Right ventricle myocardium superior (tissue), 1 donor: ENCODE measurements at regions not wholly inside any gene's neighbourhood (a gene's known extent, or its start where the extent isn't known, plus 50 kb on each side); places are given as distances from the start of the nearest gene placed in this dataset.
A peak's percentile ranks its signal among the peaks of the same experiment; 100 is the strongest.

Experiments
- ATAC-seq: fragments of 200-7000 bp; cut with Tn5 transposase; one replicate; pipeline ENCODE4 v1.9.1; 2020; ENCODE audit warnings: mild to moderate bottlenecking; ENCODE audit not compliant: poor library complexity
- DNase-seq: peaks from one replicate; pipeline ENCODE4 v3.0.0-alpha.2; 2020
- intact Hi-C: fragments of 100-400 bp; cut with DNase I; formaldehyde crosslinking; loops from one replicate; pipeline ENCODE4 v1.11.2; 2022
- donor health status: DM: no; HTN: yes; CAD: no; lungs with severe emphysema.

- ATAC-seq (peak; percentile 46), DNase-seq (no peak)
- intact Hi-C loops, result no loop called here
These were observed 978.3 kb downstream of the UQCRFS1 start for GRCh38 chr19:28234637-28235036.

DNA sequence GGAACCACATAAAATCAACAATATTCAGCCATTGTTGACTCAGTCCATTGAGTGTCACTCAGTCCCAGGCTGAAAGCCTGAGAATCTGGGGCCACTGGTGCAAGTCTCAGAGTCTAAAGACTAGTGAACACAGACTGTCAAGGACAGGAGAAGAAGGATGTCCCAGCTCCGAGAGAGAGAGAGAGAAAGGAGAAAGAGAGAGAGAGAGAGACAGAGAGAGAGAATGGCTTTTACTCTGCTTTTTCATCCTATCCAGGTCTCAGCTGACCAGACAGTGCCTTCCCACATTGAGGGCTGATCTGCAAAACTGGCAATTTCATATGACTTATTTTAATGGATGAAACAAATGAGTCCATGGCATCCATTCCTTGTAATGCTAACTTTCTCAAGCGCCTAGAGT lies 984.1 kb downstream of the UQCRFS1 start:
- DNase-seq (no peak), ATAC-seq (no peak)
- intact Hi-C loops, result no loop called here

DNA sequence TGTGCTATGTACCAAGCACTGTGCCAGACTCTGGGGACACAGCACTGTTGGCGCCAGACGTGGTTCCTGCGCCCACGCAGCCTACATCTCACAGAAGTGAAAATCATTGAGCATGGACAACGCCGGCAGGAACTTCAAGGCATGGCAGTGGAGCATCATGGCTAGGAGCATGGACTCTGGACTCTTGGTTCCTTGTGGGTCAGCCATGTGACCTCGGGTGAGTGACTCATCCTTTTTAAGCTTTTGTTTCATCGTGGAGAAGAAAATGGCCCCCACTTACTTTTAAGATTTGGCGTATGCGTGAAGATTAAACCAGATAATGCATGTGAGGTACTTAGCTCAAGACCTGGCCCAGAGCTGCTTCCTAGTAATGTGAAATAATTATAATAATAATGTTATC lies 988.5 kb downstream of the UQCRFS1 start:
- intact Hi-C loops, result no loop called here
- no peak for ATAC-seq
- no peak for DNase-seq

- DNase-seq (no peak), ATAC-seq (no peak)
- intact Hi-C loops, result no loop called here
These were observed 991.2 kb downstream of the UQCRFS1 start for GRCh38 chr19:28221736-28222135.

DNA sequence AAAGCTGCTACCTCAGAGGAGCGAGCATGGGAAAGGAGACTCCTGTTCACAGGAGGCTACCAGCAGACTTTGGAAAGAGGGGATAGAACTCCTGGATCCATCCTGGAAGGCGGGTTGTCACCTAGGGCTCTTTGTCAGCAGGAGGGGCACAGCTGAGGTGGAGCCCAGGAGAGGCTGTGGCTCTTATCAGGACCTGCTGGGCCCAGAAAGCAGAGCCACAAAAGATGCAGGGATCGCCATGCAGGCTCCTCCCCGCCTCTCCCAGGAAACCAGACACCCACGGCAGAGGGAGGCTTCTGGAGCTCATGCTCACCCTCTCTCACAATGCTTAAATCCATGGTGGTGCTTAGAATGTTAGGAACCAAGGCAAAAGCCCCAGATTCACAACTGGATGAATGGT lies 994.2 kb downstream of the UQCRFS1 start:
- ATAC-seq, result no peak
- no peak for DNase-seq
- intact Hi-C loops, result no loop called here

DNA sequence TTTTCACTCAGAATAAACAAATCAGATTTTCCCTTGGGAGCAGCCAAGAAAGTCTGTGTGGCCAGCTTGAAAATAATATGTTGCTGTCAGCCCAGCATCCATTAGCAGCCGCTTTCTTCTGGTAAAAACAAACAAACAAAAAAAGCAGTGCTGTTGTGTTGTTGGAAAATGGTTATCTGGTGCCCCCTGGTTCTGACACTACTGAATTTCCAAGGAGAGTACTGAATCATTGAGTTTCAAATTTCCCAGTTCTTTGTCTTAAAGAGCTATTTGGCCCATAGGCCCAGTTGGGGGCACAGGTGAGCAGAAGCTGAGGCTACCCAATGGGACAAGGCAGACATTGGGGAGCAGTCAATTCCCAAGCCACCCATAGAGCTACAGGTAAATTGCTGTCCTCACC lies 995.9 kb downstream of the UQCRFS1 start:
- intact Hi-C loops, result no loop called here
- no peak for DNase-seq
- ATAC-seq, result no peak

DNA sequence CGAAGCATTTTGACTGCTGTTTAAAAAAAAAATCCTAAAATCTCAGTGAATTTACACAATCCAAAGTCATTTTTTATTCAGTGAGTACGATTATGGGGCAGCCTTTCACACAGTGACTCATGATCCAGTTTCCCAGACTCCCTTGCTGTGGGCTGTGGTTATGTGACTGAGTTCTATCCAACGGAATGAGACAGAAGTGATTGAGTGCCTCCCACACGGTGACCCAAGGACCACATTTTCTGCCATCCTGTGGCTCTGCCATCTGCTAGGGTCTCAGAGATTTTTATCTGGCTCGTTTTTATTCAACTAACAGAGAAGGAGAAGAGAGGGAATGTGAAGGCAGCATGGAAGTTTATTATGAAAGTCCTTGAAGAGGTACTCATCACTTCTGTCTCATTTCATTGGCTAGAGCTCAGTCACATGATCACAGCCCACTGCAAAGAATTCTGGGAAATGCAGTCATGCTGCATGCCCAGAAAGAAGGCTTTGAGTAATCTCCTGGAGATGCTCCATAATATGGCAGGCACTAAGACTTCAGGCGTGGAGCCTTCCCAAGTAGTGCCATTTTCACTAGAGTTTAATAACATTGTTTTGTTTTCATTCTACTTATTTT lies 999.4 kb downstream of the UQCRFS1 start:
- no peak for DNase-seq
- intact Hi-C loops, result no loop called here
- no peak for ATAC-seq

DNA sequence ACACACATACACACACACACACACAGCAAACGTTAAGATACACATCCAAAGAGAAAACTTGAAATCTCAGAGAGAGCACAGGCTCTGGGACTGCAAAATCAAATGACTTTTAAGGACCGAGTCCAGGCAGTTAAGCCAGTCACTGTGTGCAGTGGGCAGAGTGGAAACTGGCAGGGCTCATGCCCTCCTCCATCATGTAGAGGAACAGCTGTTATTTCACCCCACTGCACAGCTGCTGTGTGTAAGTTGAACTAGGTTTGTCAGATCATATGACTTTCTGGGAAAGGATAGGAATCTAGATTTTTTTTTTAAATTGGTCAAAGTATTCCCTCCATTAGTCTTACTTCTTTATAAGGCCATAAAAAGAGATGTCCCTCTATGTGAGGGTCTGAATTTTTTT lies 1002.1 kb downstream of the UQCRFS1 start:
- DNase-seq (no peak), ATAC-seq (no peak)
- intact Hi-C loops, result no loop called here

- intact Hi-C loops, result no loop called here
- DNase-seq (no peak), ATAC-seq (no peak)
These were observed 1004.2 kb downstream of the UQCRFS1 start for GRCh38 chr19:28208745-28209144.

DNA sequence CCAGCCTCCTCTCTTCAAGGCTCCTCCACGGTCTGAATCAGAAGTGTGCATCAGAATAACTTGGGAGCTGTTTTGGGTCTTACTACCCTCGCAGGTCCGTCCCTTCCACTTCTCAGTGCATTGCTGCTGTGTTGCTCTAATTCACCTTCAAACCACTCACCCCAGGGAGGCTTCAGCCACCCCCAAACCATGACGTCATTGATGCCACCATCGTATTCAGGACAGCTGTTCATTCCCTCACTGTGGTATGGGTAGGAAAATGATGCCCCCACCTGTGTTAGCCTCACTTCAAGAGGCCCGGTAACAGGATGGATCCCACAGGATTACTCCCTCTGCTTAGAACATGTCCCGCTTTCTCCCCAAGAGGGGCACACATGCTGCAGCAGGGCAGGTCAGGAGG lies 1005.7 kb downstream of the UQCRFS1 start:
- intact Hi-C loops, result no loop called here
- no peak for DNase-seq
- ATAC-seq, result no peak

- no peak for ATAC-seq
- no peak for DNase-seq
- intact Hi-C loops, result no loop called here
These were observed 1011.4 kb downstream of the UQCRFS1 start for GRCh38 chr19:28201462-28201943.

GRCh38 chr19:28199323-28199722 lies 1013.6 kb downstream of the UQCRFS1 start:
- DNase-seq, result no peak
- intact Hi-C loops, result no loop called here
- no peak for ATAC-seq

GRCh38 chr19:28196961-28197360 lies 1016.0 kb downstream of the UQCRFS1 start:
- intact Hi-C loops, result no loop called here

GRCh38 chr19:28196101-28196500 lies 1016.9 kb downstream of the UQCRFS1 start:
- no peak for DNase-seq
- intact Hi-C loops, result no loop called here
- no peak for ATAC-seq

More at GRCh38 chr19:28196961-28197360, 1016.0 kb downstream of the UQCRFS1 start:
- DNase-seq (no peak), ATAC-seq (no peak)

DNA sequence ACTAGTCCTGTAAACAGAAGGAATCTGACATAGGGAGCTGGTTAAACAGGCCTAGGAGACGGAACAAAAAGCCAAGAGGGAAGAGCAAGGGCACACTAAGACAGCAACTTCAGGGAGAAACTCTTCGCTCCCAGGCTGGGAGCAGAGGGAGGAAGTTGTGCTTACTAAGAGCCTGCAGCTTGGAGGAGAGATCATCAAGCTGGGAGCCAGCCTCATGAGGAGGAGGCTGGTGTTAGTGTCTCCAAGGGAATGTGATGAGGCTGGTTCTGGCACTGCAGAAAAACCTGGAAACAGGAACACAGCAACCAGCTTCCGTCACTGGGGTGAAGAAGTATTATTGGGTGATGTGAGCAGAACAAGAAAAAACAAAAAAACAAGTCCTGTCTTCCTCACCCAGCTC lies 1027.3 kb downstream of the UQCRFS1 start:
- no peak for ATAC-seq
- DNase-seq, result no peak
- intact Hi-C loops, result no loop called here

- DNase-seq (no peak), ATAC-seq (no peak)
- intact Hi-C loops, result no loop called here
These were observed 1028.0 kb downstream of the UQCRFS1 start for GRCh38 chr19:28184997-28185396.

DNA sequence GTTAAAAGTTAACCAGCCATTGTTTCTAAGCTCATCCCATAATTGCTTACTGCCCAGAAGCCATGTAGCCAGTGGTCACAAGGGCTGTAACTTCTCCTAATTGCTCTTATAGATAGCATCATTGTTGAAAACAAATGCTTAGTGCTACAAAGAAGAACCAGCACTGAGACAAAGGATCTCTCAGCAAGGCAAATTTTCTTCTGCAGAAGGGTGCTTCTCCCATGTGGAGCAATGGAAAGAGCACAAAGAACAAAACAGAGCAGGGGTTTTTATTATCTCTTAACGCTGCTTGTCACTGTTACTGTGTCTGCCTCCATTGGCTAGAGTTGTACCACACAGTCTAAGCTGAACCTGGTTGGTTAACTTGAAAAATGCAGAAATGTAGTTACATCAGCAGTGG lies 1036.8 kb downstream of the UQCRFS1 start:
- DNase-seq, result no peak
- intact Hi-C loops, result no loop called here
- ATAC-seq, result no peak

- DNase-seq, result no peak
- no peak for ATAC-seq
- intact Hi-C loops, result no loop called here
These were observed 1041.0 kb downstream of the UQCRFS1 start for GRCh38 chr19:28171983-28172382.

DNA sequence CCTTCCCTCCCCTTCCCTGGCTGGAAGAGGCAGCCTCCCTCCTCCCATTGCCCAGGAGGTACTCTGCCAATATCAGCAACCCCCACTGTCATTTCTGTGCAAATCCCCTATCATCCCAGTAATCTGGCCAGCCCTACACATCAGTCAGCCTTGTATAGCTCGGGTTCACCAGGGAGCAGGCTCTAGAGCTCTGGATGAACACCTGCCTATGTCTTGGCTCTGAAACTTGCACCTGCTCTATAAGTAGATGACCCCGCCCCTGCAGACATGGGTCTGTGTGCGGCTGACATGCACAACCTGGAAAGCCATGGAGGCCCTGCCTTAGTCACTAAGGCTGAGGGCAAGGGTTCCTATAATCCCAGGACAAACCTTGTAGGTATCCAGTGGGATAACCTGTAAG lies 1042.9 kb downstream of the UQCRFS1 start:
- ATAC-seq (no peak), DNase-seq (no peak)
- intact Hi-C loops, result no loop called here

DNA sequence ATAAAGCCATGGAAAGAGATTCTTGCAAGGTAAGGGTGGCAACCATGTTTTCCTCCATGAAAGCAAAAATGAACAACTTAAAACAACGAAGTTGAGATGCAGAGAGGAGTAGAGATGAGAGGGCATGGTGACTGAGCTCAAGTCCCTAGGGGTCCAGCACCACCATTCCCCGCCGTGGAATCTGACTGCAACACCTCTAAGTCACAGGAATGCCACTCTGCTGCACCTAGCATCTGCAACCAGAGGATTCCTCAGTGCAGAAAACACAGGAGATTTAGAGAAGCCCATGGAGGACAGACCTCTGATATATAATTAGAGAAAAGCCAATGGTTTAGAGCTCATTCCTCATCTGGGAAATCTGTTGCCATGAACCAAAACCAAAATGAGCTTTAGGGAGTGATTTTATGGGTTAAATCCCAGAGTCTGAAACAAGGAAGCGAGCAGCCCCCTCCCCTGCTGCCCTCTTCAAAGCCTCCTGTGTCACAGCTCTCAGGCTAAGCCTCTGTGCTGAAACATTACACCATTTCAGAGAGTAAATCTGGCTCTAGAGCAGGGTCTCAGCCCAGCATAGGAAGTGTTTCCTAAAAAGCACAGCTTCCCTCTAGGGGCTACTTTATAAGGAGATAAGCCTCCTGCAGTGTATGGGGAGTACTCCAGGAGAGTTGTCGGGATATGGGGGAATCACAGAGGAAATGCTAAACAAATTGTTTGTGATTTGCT lies 1043.6 kb downstream of the UQCRFS1 start:
- intact Hi-C loops, result no loop called here
- DNase-seq (no peak), ATAC-seq (no peak)

DNA sequence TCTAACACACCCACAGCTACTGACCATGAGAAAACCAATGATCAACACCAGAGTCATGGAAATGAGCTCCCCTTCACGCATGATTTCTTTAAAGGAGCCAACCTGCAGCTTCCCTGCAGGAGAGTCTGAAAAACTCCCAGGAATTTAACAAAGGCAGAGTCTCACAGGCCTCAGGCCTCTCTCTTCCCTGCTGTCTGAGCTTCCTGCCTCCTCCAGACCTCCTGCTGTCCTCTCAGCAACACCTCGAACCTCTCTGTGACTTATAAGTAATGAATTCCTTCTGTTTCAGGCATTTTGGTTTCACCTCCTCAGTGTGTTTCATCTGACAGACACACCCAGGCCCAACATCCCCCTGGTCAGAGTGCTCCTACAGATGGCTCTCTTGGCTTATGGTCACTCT lies 1044.4 kb downstream of the UQCRFS1 start:
- no peak for DNase-seq
- no peak for ATAC-seq
- intact Hi-C loops, result no loop called here
